A549 (cell line): ENCODE measurements at regions not wholly inside any gene's neighbourhood (a gene's known extent, or its start where the extent isn't known, plus 50 kb on each side); places are given as distances from the start of the nearest gene placed in this dataset.

Experiments
- BHLHE40 ChIP-seq: IDR thresholded peaks from 2 replicates; pipeline ENCODE4 v1.6.1; 2012; ENCODE audit warnings: low read depth, low read length, inconsistent platforms
- CHD2 ChIP-seq: fragments of 150-350 bp; IDR thresholded peaks from 2 replicates; pipeline ENCODE4 v1.6.1; 2014; ENCODE audit warnings: low read length; ENCODE audit not compliant: partially characterized antibody
- CHD4 ChIP-seq: fragments of 200-600 bp; sonication (generic); IDR thresholded peaks from 2 replicates; pipeline ENCODE4 v1.6.1; 2016; ENCODE audit warnings: antibody characterized with exemption, mild to moderate bottlenecking, borderline replicate concordance
- EP300 ChIP-seq, 2 experiments: fragments of >200 bp; sonication (Bioruptor Twin); formaldehyde crosslinking; IDR thresholded peaks; 2 replicates in 1 of 2; 3 replicates in 1 of 2; pipeline ENCODE4 v1.6.1; 2016 to 2017
- MAFK ChIP-seq: fragments of 450-650 bp; IDR thresholded peaks from 2 replicates; pipeline ENCODE4 v1.6.1; 2014; ENCODE audit not compliant: partially characterized antibody
- MYC ChIP-seq: IDR thresholded peaks from 2 replicates; pipeline ENCODE4 v1.6.1; 2012; ENCODE audit warnings: mild to moderate bottlenecking, inconsistent platforms, low read length, improper control_type of control experiment, borderline replicate concordance
- NPAS2 ChIP-seq: fragments of 250-450 bp; sonication (Bioruptor Pico); IDR thresholded peaks from 2 replicates; pipeline ENCODE4 v1.8.0; 2022; ENCODE audit warnings: mild to moderate bottlenecking, moderate library complexity, borderline replicate concordance
- POLR2A ChIP-seq: IDR thresholded peaks from 2 replicates; pipeline ENCODE4 v1.6.1; 2012; ENCODE audit warnings: mild to moderate bottlenecking, low read length
- POLR2AphosphoS2 ChIP-seq: conservative IDR thresholded peaks from 2 replicates; pipeline ENCODE4 v1.6.1; 2012; ENCODE audit warnings: low read length, improper control_type of control experiment, inconsistent platforms
- RAD21 ChIP-seq, 2 experiments: fragments of >200 bp in 1 of 2; sonication (Bioruptor Twin) in 1 of 2; formaldehyde crosslinking in 1 of 2; IDR thresholded peaks in 1 of 2; conservative IDR thresholded peaks in 1 of 2; 2 replicates in 1 of 2; 3 replicates in 1 of 2; pipeline ENCODE4 v1.6.1; 2012 to 2018; ENCODE audit warnings: inconsistent platforms in 1 of 2
- TF ChIP-seq, protein P1 (sequence below): fragments of >200 bp; sonication (Bioruptor Twin); formaldehyde crosslinking; IDR thresholded peaks from 3 replicates; pipeline ENCODE4 v1.5.1; 2016
- TF ChIP-seq, protein P2 (sequence below): IDR thresholded peaks from 2 replicates; pipeline ENCODE4 v1.6.1; 2012

DNA sequence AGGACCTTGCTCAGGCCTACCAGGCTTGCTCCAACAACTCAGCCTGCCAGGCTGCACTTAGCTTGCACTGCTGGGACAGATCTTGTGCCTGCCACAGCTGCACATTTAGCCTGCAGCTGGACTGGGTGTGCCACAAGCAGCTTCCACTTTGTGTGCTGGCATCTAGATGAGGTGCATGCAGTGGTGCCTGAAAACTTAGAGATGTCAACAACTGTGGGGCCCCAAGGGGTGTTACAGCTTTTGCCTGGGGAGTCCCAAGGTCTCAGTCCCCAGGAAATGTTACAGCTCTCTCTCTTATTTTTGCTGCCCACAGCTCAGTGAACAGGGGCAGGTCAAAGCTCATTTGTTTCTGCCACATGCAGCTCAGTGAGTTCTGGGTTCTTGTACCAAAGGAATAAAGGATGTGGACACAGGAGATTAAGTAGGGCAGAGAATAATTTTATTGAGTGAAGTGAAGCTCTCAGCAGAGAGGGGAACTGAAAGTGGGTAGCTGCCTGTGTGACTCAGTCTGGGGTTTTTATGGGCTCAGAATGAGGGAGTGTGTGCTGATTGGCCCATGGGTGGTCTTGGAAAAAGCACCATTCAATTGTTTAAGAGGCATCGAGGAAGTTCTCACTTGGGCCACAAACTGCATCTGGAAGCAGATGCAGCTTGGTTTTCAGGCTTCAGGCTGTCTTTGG lies 828.3 kb downstream of the TECRL start:
- TF ChIP-seq, protein P1, sequence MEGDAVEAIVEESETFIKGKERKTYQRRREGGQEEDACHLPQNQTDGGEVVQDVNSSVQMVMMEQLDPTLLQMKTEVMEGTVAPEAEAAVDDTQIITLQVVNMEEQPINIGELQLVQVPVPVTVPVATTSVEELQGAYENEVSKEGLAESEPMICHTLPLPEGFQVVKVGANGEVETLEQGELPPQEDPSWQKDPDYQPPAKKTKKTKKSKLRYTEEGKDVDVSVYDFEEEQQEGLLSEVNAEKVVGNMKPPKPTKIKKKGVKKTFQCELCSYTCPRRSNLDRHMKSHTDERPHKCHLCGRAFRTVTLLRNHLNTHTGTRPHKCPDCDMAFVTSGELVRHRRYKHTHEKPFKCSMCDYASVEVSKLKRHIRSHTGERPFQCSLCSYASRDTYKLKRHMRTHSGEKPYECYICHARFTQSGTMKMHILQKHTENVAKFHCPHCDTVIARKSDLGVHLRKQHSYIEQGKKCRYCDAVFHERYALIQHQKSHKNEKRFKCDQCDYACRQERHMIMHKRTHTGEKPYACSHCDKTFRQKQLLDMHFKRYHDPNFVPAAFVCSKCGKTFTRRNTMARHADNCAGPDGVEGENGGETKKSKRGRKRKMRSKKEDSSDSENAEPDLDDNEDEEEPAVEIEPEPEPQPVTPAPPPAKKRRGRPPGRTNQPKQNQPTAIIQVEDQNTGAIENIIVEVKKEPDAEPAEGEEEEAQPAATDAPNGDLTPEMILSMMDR, result no peak
- no peak for TF ChIP-seq CHD4
- TF ChIP-seq EP300 (IDR thresholded peaks at IDR 0.05), result no peak
- TF ChIP-seq POLR2A, result no peak
- no peak for TF ChIP-seq NPAS2
- no peak for TF ChIP-seq RAD21 (conservative IDR thresholded peaks at IDR 0.05 in 1 of 2, IDR thresholded peaks at IDR 0.05 in 1 of 2)
- no peak for TF ChIP-seq BHLHE40
- no peak for TF ChIP-seq MAFK
- TF ChIP-seq MYC, result no peak
- TF ChIP-seq, protein P2, sequence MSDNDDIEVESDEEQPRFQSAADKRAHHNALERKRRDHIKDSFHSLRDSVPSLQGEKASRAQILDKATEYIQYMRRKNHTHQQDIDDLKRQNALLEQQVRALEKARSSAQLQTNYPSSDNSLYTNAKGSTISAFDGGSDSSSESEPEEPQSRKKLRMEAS, result no peak
- no peak for TF ChIP-seq POLR2AphosphoS2
- no peak for TF ChIP-seq CHD2
